Keratinocyte (primary cell): ENCODE measurements at regions not wholly inside any gene's neighbourhood (a gene's known extent, or its start where the extent isn't known, plus 50 kb on each side); places are given as distances from the start of the nearest gene placed in this dataset.

Experiments
- small RNA-seq, 3 experiments: library from RNA; depleted of rRNA; stranded (forward); fragments of <200 nt; gene quantifications; one replicate each; pipeline ENCODE3, GENCODE V24; 2012; ENCODE audit warnings: low read depth in 3 of 3, low replicate concordance in 1 of 3; ENCODE audit not compliant: insufficient read length in 3 of 3

Small RNA genes in the stretch of these regions (small RNA-seq; reads per million reads assigned to genes)
- gene RNU6-965P = 0 reads per million in 3 experiments
